ENCODE measurements at regions not wholly inside any gene's neighbourhood (a gene's known extent, or its start where the extent isn't known, plus 50 kb on each side); places are given as distances from the start of the nearest gene placed in this dataset.

DNA sequence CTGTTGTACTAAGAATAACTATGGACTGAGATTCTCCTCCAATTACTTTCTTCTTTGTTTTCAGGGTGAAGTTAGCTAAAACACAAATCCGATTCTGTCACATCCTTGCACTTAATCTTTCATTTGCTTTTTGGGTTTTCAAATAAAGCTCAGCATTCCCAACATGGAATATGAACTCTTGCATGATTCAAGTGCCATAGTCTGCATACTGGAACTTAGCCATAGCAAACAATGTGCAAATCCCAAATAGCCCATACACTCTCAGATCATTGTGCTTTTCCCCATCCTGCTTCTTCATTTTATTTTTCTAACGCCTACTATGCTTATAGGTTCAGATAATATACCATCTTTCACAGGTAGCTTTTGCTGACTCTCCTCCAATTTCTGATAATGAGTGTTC lies 455.8 kb upstream of the PRMT6 start:
- TF ChIP-seq REST (IDR thresholded peaks at IDR 0.05; ENCODE audit: insufficient replicate concordance, low read depth) (no peak), GABPA (IDR thresholded peaks at IDR 0.05; ENCODE audit: low read depth) (no peak), SPI1 (IDR thresholded peaks at IDR 0.05; ENCODE audit: borderline replicate concordance, low read depth) (no peak), CTCF (IDR thresholded peaks at IDR 0.05; ENCODE audit: insufficient read depth, low read length) (no peak), POLR2AphosphoS5 (IDR thresholded peaks at IDR 0.05; ENCODE audit: low read depth) (no peak)
- Histone ChIP-seq H3K27ac (replicated peaks) (no peak overlapping the region), H3K27me3 (ENCODE audit: insufficient read depth, poor library complexity, severe bottlenecking) (no peaks in the 10 kb centered on the region), H3K4me3 (replicated peaks; ENCODE audit: insufficient read depth, low read length) (no peak overlapping the region)
- no peak for DNase-seq (ENCODE audit: low read depth in 1 of 2, low spot score in 1 of 2)

GRCh38 chr1:106603616-106604015 lies 452.9 kb upstream of the PRMT6 start:
- Histone ChIP-seq H3K27me3 (ENCODE audit: insufficient read depth, poor library complexity, severe bottlenecking) (no peaks in the 10 kb centered on the region), H3K27ac (replicated peaks) (no peak overlapping the region), H3K4me3 (replicated peaks; ENCODE audit: insufficient read depth, low read length) (no peak overlapping the region)
- no peak; the same call in 1 of the 2 replicates for TF ChIP-seq SPI1 (IDR thresholded peaks at IDR 0.05; ENCODE audit: borderline replicate concordance, low read depth)
- TF ChIP-seq POLR2AphosphoS5 (IDR thresholded peaks at IDR 0.05; ENCODE audit: low read depth) = no peak
- TF ChIP-seq REST (IDR thresholded peaks at IDR 0.05; ENCODE audit: insufficient replicate concordance, low read depth) = no peak
- no peak for TF ChIP-seq CTCF (IDR thresholded peaks at IDR 0.05; ENCODE audit: insufficient read depth, low read length)
- TF ChIP-seq GABPA (IDR thresholded peaks at IDR 0.05; ENCODE audit: low read depth) = no peak
- DNase-seq (ENCODE audit: low read depth in 1 of 2, low spot score in 1 of 2) = no peak

GRCh38 chr1:106608841-106609240 lies 447.6 kb upstream of the PRMT6 start:
- DNase-seq (ENCODE audit: low read depth in 1 of 2, low spot score in 1 of 2) = no peak
- Histone ChIP-seq H3K27me3 (ENCODE audit: insufficient read depth, poor library complexity, severe bottlenecking) (no peaks in the 10 kb centered on the region), H3K4me3 (replicated peaks; ENCODE audit: insufficient read depth, low read length) (no peak overlapping the region), H3K27ac (replicated peaks) (no peak overlapping the region)
- no peak for TF ChIP-seq POLR2AphosphoS5 (IDR thresholded peaks at IDR 0.05; ENCODE audit: low read depth)
- TF ChIP-seq SPI1 (IDR thresholded peaks at IDR 0.05; ENCODE audit: borderline replicate concordance, low read depth) = no peak
- TF ChIP-seq CTCF (IDR thresholded peaks at IDR 0.05; ENCODE audit: insufficient read depth, low read length) = no peak
- TF ChIP-seq GABPA (IDR thresholded peaks at IDR 0.05; ENCODE audit: low read depth) = no peak
- TF ChIP-seq REST (IDR thresholded peaks at IDR 0.05; ENCODE audit: insufficient replicate concordance, low read depth) = no peak
